ENCODE measurements at regions not wholly inside any gene's neighbourhood (a gene's known extent, or its start where the extent isn't known, plus 50 kb on each side); places are given as distances from the start of the nearest gene placed in this dataset.

- intact Hi-C loops (cut with micrococcal nuclease): no loop called here
- no peak for TF ChIP-seq CTCF (IDR thresholded peaks at IDR 0.05)
- H3K27ac Mint-ChIP-seq: no peak overlapping the region
- peaks cover 23% of the 10 kb centered on the region for H3K4me1 Mint-ChIP-seq (ENCODE audit: low read depth)
- ChIA-PET CTCF (interaction anchor here (1.6 kb wide), 2 partner anchors 9 to 11 kb away, joined by 5 to 6 read pairs; no protein-coding TSS in a partner anchor), POLR2A (no interaction called here)
- H3K36me3 Mint-ChIP-seq (ENCODE audit: low read depth): no peaks in the 10 kb centered on the region
- peaks cover 24% of the 10 kb centered on the region for H3K27me3 Mint-ChIP-seq
- no peak overlapping the region for H3K4me3 Mint-ChIP-seq
- ATAC-seq: no peak
- no peaks in the 10 kb centered on the region for H3K9me3 Mint-ChIP-seq
- no peak for DNase-seq
These were observed 519.7 kb downstream of the PLCL1 start for GRCh38 chr2:198324071-198324470.

GRCh38 chr2:198322275-198322674, 517.9 kb downstream of the PLCL1 start:
- intact Hi-C loops (cut with micrococcal nuclease): no loop called here
- H3K4me1 Mint-ChIP-seq (ENCODE audit: low read depth): peaks cover 19% of the 10 kb centered on the region
- H3K4me3 Mint-ChIP-seq: no peak overlapping the region
- H3K9me3 Mint-ChIP-seq: no peaks in the 10 kb centered on the region
- no peak for DNase-seq
- peaks cover 25% of the 10 kb centered on the region for H3K27me3 Mint-ChIP-seq
- no peak overlapping the region for H3K27ac Mint-ChIP-seq
- no peaks in the 10 kb centered on the region for H3K36me3 Mint-ChIP-seq (ENCODE audit: low read depth)
- ChIA-PET CTCF (interaction anchor here (0.9 to 2.0 kb wide), 3 partner anchors 9 to 25 kb away, joined by 3 to 5 read pairs (median 4); no protein-coding TSS in a partner anchor), POLR2A (no interaction called here)
- ATAC-seq: no peak
- no peak for TF ChIP-seq CTCF (IDR thresholded peaks at IDR 0.05)

- no peak for ATAC-seq
- no peak overlapping the region for H3K27ac Mint-ChIP-seq
- intact Hi-C loops (cut with micrococcal nuclease): no loop called here
- peaks cover 31% of the 10 kb centered on the region for H3K27me3 Mint-ChIP-seq
- no peaks in the 10 kb centered on the region for H3K36me3 Mint-ChIP-seq (ENCODE audit: low read depth)
- TF ChIP-seq CTCF (IDR thresholded peaks at IDR 0.05): no peak
- POLR2A ChIA-PET: no interaction called here
- H3K4me3 Mint-ChIP-seq: no peak overlapping the region
- H3K4me1 Mint-ChIP-seq (ENCODE audit: low read depth): peaks cover 15% of the 10 kb centered on the region
- DNase-seq: no peak
- H3K9me3 Mint-ChIP-seq: no peaks in the 10 kb centered on the region
- CTCF ChIA-PET: interaction anchor here (0.9 to 2.0 kb wide), 3 partner anchors 8 to 25 kb away, joined by 3 to 5 read pairs (median 4); no protein-coding TSS in a partner anchor
These were observed 517.2 kb downstream of the PLCL1 start for GRCh38 chr2:198321522-198322088.

- ChIA-PET CTCF (interaction anchor here (0.6 to 2.0 kb wide), 4 partner anchors 7 to 1181 kb away, joined by 3 to 7 read pairs (median 4); no protein-coding TSS in a partner anchor), POLR2A (no interaction called here)
- DNase-seq: no peak
- no peak overlapping the region for H3K4me3 Mint-ChIP-seq
- no peaks in the 10 kb centered on the region for H3K36me3 Mint-ChIP-seq (ENCODE audit: low read depth)
- TF ChIP-seq CTCF (IDR thresholded peaks at IDR 0.05): no peak
- intact Hi-C loops (cut with micrococcal nuclease): loop anchor here (10.0 kb wide), 1 partner anchor 238 kb away; no protein-coding TSS in a partner anchor
- H3K27me3 Mint-ChIP-seq: peaks cover 32% of the 10 kb centered on the region
- H3K27ac Mint-ChIP-seq: no peak overlapping the region
- H3K4me1 Mint-ChIP-seq (ENCODE audit: low read depth): no peaks in the 10 kb centered on the region
- H3K9me3 Mint-ChIP-seq: no peaks in the 10 kb centered on the region
- ATAC-seq: no peak
These were observed 512.5 kb downstream of the PLCL1 start for GRCh38 chr2:198316852-198317396.

Measured in activated CD8-positive, alpha-beta T cell treated with anti-CD3 and anti-CD28 coated beads for 36 hours (primary cell).